AG10803 (cell line): ENCODE measurements at regions not wholly inside any gene's neighbourhood (a gene's known extent, or its start where the extent isn't known, plus 50 kb on each side); places are given as distances from the start of the nearest gene placed in this dataset.

ENCODE experiments used
- DNase-seq: peaks from one replicate; pipeline ENCODE4 v3.0.0; 2010; ENCODE audit warnings: low read depth
- H3K4me3 ChIP-seq: 2 replicates; pipeline ENCODE4 v1.5.1; 2011; ENCODE audit warnings: mild to moderate bottlenecking, low read length, control low read depth
- CTCF ChIP-seq: conservative IDR thresholded peaks from 2 replicates; pipeline ENCODE4 v1.5.1; 2011; ENCODE audit warnings: mild to moderate bottlenecking, low read length, control low read depth, inconsistent platforms

DNA sequence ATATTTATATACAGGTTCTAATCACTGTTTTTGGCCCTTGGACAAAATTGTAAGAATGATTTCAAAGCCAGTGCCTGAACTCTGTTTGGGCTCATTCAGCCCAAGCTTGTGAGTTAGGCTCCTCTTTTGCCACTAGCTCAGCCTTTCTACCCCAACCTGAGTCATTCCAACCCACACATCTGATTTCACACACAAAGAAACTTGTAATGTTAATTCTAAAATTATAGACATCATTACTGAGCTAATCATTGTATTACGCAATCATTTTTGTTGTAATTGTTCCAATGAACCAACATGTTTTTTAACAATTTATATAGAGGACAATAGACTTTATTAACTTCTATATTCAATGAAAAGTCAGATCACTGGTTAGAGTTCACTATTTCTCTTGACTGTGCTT lies 441.1 kb downstream of the ETNK1 start:
- H3K4me3 ChIP-seq = no peak overlapping the region
- no peak for DNase-seq
- TF ChIP-seq CTCF = no peak

DNA sequence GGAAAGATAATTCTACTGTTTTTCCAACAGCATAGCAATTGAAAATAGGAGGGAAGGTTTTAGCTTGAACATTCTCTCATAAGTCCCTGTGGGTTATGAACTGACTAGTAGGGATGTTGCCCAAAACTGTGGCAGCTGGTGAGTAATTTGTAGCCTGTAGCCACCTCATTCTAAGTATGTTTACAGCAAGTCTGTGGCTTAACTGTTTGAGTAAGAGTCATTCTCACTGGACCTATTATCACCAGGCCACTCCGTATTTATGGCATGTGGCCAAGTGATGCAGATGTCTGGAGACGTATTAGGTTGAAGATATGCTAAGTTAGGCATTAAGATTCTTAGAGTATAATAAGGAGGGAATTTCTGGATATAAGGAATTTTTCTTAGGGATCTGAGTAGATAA lies 458.3 kb downstream of the ETNK1 start:
- TF ChIP-seq CTCF = no peak
- H3K4me3 ChIP-seq = no peak overlapping the region
- peak; percentile 16 for DNase-seq

GRCh38 chr12:23084236-23084995 lies 459.4 kb downstream of the ETNK1 start:
- TF ChIP-seq CTCF = no peak
- H3K4me3 ChIP-seq = no peak overlapping the region
- DNase-seq = peak; percentile 50

DNA sequence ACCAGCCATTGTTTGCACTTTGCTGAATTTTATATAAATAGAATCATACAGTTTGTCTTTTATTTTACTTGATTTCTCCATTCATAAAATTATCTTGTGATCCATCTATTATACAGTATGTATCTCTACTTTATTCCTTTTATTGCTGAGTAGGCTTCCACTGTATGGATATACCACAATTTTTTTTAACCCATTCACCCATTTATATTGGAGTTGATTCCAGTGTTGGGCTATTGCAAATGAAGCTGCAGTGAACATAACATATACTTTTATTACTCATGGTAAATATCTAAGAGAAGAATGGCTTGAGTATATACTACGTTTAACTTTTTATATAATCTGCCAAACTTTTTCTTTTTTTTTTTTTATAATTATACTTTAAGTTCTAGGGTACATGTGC lies 463.6 kb downstream of the ETNK1 start:
- no peak for TF ChIP-seq CTCF
- no peak overlapping the region for H3K4me3 ChIP-seq
- no peak for DNase-seq

DNA sequence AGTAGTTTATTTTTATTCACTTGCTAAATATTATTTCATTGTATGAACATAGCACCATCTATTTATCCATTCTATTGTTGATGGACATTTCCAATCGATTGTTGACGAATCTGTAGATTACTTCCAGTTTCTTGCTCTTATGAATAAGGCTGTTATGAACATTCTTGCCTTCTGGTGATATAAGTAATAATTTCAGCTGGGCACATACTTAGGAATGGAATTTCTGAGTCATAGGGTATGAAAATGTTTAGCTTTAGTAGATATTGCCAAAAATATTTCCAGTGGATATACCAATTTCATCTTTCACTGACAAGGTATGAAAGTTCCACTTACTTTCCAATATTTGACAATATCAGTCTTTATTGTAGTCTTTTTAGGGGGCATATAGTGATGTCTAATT lies 468.5 kb downstream of the ETNK1 start:
- DNase-seq = no peak
- H3K4me3 ChIP-seq = no peak overlapping the region
- no peak for TF ChIP-seq CTCF

- H3K4me3 ChIP-seq = no peak overlapping the region
- DNase-seq = no peak
- no peak for TF ChIP-seq CTCF
Measured at GRCh38 chr12:23096321-23096720, 471.4 kb downstream of the ETNK1 start.

DNA sequence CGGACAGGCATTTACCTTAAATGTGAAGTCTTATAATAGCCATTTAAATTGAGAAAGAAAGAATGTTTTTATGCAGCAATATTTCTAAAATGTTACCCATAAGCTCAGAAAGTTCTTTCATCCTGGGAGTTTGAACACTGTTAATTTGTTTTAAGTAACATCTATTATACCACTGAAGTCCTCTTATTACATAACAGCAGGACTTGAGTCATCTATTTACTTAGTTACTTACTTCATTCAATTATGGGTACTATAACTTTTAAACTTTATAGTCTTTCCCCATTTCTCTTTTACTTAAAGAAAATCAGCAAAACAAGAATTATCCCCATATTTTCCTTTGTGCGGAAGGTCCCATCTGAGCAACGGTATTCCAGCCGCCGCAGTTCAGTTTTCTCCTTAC lies 473.1 kb downstream of the ETNK1 start:
- DNase-seq = no peak
- no peak overlapping the region for H3K4me3 ChIP-seq
- TF ChIP-seq CTCF = no peak
